Right renal cortex interstitium (tissue), 3 donors: ENCODE measurements at regions not wholly inside any gene's neighbourhood (a gene's known extent, or its start where the extent isn't known, plus 50 kb on each side); places are given as distances from the start of the nearest gene placed in this dataset.

Experiments
- DNase-seq, 3 donors: peaks; one replicate each; pipeline ENCODE4 v3.0.0-alpha.2; 2013; ENCODE audit warnings: low read depth in 3 of 3, low spot score in 2 of 3

- no peak for DNase-seq
These were observed 452.9 kb downstream of the MN1 start for GRCh38 chr22:27348634-27349033.

GRCh38 chr22:27349456-27349855 is 452.1 kb downstream of the MN1 start:
- no peak for DNase-seq

- DNase-seq = no peak
These were observed 451.2 kb downstream of the MN1 start for GRCh38 chr22:27350306-27350705.

GRCh38 chr22:27352426-27352825 is 449.1 kb downstream of the MN1 start:
- DNase-seq = no peak

GRCh38 chr22:27358096-27358870 is 443.3 kb downstream of the MN1 start:
- DNase-seq = no peak

- DNase-seq = no peak
These were observed 431.3 kb downstream of the MN1 start for GRCh38 chr22:27370269-27370668.

GRCh38 chr22:27370987-27371386 is 430.6 kb downstream of the MN1 start:
- DNase-seq = no peak

GRCh38 chr22:27372364-27372763 is 429.2 kb downstream of the MN1 start:
- no peak for DNase-seq

GRCh38 chr22:27372969-27373670 is 428.4 kb downstream of the MN1 start:
- DNase-seq = no peak

GRCh38 chr22:27377501-27378295 is 423.9 kb downstream of the MN1 start:
- DNase-seq = no peak

- DNase-seq = no peak
These were observed 423.2 kb downstream of the MN1 start for GRCh38 chr22:27378311-27378800.

- DNase-seq = no peak
These were observed 422.6 kb downstream of the MN1 start for GRCh38 chr22:27378995-27379394.

GRCh38 chr22:27380855-27381254 is 420.7 kb downstream of the MN1 start:
- DNase-seq = no peak

GRCh38 chr22:27381552-27381951 is 420.0 kb downstream of the MN1 start:
- DNase-seq = no peak

- DNase-seq = no peak
These were observed 419.4 kb downstream of the MN1 start for GRCh38 chr22:27381960-27382742.

GRCh38 chr22:27382947-27383346 is 418.6 kb downstream of the MN1 start:
- DNase-seq = no peak

GRCh38 chr22:27383896-27384295 is 417.7 kb downstream of the MN1 start:
- no peak for DNase-seq

- no peak for DNase-seq
These were observed 416.1 kb downstream of the MN1 start for GRCh38 chr22:27385261-27385998.

- no peak for DNase-seq
These were observed 415.4 kb downstream of the MN1 start for GRCh38 chr22:27386186-27386585.

GRCh38 chr22:27387561-27387960 is 414.0 kb downstream of the MN1 start:
- no peak for DNase-seq
